GM19324 (cell line): ENCODE measurements at regions not wholly inside any gene's neighbourhood (a gene's known extent, or its start where the extent isn't known, plus 50 kb on each side); places are given as distances from the start of the nearest gene placed in this dataset.

Experiments
- ATAC-seq: cut with Tn5 transposase; IDR thresholded peaks from one replicate; pipeline ENCODE4 v1.9.1; 2021; ENCODE audit warnings: mild to moderate bottlenecking, moderate library complexity; ENCODE audit not compliant: unreplicated experiment, low FRiP score

- no peak for ATAC-seq
Measured at GRCh38 chrX:21056622-21057021, 317.6 kb upstream of the CNKSR2 start.

GRCh38 chrX:21047034-21047455 is 327.2 kb upstream of the CNKSR2 start:
- no peak for ATAC-seq

GRCh38 chrX:21014326-21014725 is 359.9 kb upstream of the CNKSR2 start:
- ATAC-seq = no peak

DNA sequence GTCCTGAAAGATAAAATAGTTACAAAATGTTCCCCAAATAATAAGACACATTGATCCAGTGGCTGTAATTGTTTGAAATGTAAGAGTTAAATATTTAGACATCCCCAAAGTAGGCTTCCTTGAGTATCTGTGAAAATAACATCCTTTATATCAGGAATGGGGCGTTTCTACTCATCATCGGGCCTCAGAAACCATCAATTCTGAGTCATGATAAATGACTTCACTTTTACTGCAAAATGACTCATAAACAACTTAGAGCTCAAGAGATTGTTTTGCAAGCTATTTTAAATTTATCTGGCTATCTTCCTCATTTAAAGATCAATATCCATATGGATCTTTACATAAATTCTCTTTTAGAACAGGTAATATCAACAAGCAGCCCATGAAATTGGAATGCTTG is 369.4 kb upstream of the CNKSR2 start:
- no peak for ATAC-seq

DNA sequence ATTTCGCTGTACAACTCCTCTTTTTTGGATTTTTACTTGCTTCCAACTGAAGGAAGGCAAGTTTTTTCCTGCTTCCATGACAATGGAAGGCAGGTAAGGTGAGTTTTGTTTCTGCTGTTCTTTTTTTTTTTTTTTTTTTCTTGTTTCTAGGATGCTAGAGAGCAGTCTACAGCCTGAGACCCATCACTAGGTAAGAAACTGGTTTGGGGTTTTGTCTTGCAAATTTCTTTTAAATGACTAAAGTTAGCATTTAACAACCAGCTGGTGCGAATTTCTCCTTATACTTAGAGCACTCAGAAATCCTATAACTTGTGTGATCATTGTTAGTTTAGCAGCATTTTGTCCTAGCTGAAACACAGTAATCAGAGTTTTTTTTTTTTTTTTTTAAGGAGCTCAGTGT is 378.4 kb upstream of the CNKSR2 start:
- ATAC-seq = no peak

DNA sequence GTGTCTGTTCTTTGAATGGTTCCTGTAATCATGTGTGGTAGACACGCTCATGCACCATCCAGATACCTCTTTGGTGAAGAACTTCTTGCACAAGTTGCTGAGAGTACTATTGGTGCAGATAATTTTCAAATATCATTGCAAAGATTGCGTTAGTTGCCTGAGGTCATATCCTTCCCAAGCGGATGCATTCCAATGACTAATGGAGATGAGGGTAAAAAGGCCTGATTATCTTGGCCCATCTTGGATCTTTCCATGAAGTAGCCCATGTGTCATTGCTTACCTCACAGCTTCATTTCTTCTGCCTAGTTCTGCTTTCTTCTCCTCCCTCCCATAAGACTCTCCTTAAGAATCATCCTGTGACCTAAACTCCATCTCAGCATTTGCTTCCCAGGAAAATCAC is 384.9 kb upstream of the CNKSR2 start:
- ATAC-seq = no peak

- ATAC-seq = no peak
Measured at GRCh38 chrX:20988804-20989203, 385.4 kb upstream of the CNKSR2 start.

GRCh38 chrX:20988118-20988517 is 386.1 kb upstream of the CNKSR2 start:
- ATAC-seq = no peak

DNA sequence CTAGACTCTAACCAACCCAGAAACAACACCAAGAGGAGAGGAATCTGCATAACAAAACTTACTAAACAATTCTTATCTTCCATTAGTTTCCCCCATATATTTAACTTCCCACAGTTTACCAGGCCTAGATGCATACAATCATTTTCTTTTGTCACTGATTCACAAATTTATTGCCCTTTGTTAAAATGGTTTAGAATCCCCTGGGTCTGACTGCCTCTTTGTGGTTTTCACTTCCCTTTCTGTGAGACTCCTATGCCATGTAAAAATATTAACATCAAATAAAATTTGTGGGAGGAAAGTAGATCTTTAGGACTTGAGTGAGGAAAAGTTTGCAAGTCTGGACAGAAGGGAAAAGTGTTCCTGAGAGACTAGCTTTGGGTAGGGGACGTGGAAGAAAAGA is 393.8 kb upstream of the CNKSR2 start:
- no peak for ATAC-seq

DNA sequence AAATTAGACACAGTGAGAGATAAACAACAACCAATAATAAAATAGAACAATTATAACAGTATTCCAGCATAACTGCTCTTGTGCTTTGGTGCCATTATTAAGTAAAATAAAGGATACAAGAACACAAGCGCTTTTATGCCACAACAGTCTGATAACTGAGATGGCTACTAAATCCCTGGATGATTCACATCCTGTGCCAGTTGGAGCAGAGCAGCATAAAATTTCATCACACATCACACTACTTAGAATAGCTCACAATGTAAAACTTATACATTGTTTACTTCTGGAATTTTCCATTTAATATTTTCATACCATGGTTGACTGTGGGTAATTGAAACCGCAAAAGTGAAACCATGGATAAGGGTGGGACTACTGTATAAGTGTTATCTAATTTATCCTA is 399.9 kb upstream of the CNKSR2 start:
- no peak for ATAC-seq

DNA sequence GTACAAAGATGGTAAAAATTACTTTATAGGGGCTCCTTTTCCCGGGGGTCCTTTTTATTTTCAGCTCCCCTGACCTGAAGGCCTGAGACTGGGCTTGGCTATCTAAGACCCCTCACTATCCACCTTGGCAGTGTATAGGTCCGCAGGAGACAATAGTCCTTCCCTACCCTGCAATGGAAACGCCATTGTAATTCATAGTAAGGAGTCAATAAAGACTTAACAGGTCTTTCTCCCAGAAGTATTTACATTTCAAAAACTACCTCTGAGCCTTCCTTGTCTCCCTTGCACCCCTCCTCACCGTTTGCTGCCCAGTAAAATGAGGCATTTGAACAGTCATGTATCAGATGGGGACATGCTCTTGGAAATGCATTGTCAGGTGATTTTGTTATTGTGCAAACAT is 401.2 kb upstream of the CNKSR2 start:
- ATAC-seq = no peak

- no peak for ATAC-seq
Measured at GRCh38 chrX:20971250-20971649, 403.0 kb upstream of the CNKSR2 start.

- no peak for ATAC-seq
Measured at GRCh38 chrX:20969565-20969964, 404.7 kb upstream of the CNKSR2 start.

DNA sequence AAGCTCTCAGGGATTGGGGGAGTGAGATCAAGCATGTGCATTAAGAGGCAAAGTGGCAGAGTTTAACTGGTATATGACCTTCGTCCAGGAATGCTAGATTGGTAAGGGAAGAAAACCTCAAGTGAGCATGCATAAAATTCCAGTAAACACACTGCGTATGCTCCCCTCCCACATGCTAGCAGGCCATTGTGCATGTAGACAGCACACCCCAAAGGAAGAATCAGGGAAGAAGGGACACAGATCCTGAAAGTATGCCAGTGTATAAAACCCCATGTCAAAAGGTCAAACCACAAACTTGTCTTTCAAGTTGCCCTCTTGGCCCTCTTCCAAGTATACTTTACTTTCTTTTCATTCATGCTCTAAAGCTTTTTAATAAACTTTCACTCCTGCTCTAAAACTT is 405.2 kb upstream of the CNKSR2 start:
- no peak for ATAC-seq

GRCh38 chrX:20967725-20968124 is 406.5 kb upstream of the CNKSR2 start:
- no peak for ATAC-seq

DNA sequence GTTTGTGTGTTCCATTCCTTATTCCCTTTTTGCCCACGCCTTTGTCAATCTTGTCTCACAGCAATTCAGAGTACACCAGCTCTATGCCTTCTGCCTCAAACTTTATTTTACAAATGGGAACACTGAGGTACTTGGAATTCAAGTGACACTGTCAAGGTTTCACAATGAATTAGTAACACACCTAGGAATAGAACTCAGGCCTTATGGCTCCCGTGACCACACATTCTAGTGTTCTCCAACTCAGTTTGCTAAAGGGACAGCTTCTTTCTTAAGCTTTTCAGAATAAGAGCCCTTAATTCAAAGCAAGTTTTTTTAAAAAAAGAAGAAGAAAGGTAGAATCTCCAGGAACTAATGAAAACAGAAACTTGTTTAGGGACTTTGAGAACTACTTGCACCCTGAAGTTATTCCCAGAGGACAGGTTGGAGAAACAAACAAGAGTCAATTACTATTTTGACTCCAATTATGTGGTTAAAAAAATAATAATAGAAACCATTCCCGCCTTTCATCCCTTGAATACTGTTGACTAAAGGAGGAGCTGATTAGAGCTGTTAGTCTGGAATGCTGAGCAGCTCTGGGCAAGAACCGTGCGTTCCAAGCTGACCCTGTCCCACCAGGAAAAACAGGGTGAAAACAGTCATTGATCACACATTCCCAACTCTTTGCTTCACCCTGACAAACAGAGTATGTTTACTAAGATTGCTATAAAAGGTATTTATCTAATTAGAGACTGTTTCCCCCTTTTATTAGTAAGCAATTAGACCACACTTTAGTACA is 408.8 kb upstream of the CNKSR2 start:
- no peak for ATAC-seq

DNA sequence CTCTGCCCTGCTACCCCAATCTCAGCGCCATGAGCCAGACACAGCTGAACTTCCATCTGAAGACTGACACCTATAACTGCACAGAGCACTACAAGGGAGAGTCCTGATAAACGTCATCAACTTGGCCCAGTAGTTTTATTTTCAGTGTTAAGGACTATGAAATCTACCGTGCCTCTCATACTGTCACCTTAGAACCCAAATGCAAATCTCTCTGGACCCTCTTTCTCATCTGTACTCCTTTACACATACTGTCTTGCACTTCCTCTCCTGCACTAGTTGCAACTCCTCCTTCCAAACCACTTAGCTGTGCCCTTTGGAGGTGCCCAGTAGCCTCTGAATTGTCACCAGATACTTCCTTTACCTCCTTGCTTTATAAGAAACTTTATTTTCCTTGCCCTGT is 420.2 kb upstream of the CNKSR2 start:
- ATAC-seq = no peak

- ATAC-seq = no peak
Measured at GRCh38 chrX:20952180-20952579, 422.0 kb upstream of the CNKSR2 start.

DNA sequence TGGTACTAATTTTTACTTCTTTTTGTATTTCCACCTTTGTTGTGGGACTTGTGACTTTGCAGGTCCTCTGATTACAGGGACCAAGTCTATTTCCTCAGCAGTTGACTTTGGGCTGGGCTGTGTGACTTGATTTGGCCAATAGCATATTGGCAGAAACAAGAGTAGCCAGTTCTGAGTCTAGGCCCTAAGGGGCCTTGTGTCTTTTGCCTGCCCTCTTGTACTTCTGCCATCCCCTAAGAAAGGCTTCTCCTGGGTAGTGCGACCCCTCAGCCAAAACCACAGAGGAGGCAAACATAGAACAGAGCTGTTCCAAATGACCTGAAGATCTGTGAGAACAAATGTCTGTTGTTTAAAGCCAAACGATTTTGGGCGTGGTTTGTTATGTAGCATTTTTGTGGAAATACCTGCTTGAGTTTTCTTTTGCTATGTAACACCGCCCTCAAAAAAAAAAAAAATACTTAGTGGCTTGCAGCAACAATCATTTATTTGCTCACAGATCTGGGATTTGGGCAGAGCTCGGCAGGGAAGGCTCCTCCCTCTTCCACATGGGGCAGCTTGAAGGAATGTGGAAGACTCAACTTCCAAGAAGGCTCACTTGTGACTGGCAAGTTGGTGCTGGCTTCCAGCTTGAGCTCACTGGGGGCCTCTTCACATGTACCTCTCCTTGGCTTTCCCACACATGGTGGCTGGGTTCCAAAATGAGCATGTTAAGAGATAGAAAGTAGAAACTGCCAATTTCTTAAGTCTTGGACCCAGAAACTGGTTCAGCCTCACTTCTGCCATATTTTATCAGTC is 423.0 kb upstream of the CNKSR2 start:
- no peak for ATAC-seq

DNA sequence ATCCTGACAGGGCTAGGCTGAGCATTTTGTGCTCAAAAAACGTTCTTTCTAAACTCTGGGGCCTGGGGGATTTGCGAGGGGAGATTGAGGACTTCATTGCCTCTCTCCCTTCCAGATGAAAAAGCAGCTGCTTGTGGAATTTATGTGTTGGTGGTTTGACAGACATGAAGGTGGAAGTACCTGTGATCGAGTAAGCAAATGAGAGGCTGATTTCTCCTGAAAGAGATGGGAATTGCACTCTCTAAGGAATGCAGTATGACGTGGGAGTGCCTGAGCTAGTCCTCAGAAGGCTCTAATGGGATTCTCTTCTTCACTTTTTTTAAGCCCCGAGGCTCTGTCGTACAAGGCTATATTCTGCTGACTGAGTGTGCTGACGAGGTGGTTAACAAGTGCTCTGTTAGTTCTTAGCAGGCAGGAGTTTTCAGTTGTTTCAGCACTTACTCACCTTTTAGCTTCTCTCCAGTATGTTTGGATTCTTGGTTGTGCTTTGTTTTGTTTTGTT is 426.8 kb upstream of the CNKSR2 start:
- no peak for ATAC-seq

DNA sequence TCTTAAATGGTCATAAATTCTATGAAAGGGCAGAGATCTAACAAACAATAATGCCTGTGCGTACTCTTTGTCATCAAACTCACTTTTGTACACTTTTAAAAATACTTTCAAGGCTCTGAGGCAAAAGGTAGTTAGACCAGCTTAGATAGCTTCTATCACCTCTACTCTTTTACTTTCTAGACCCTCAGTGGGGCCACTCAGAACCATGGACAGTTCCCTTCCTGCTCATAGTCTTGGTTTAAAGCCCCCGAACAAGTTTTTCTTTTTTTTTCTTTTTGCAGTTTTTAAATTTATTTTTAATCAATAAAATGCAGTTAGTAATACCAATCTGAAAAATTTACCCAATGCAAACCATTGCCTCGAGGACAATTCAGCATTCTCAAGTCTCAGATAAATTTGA is 460.5 kb upstream of the CNKSR2 start:
- ATAC-seq = no peak

- ATAC-seq = no peak
Measured at GRCh38 chrX:20906571-20906970, 467.6 kb upstream of the CNKSR2 start.
